ENCODE measurements at regions not wholly inside any gene's neighbourhood (a gene's known extent, or its start where the extent isn't known, plus 50 kb on each side); places are given as distances from the start of the nearest gene placed in this dataset.

DNA sequence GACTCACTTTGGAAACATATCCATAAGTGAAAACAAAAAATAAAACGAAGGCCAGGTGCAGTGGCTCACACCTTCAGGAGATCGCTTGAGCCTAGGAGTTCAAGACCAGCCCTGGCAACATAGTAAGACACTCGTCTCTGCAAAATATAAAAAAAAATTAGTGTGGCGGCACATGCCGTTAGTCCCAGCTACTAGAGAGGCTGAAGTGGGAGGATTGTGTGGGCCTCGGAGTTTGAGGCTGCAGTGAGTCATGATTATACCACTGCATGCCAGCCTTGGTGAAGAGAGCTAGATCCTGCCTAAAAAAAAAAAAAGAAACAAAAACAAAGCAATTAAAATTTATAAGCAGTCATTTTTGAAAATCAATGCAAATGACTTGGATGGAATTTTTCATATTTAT is 54.7 kb upstream of the NANOGP8 start:
- Histone ChIP-seq H3K36me3 (ENCODE audit: control insufficient read depth in 2 of 2, insufficient read depth in 2 of 2, low read length in 2 of 2) (no peaks in the 10 kb centered on the region), H3K27ac (ENCODE audit: low read length) (no peak overlapping the region), H3K9me3 (ENCODE audit: control insufficient read depth in 2 of 2, low read length in 2 of 2) (no peaks in the 10 kb centered on the region), H3K4me3 (ENCODE audit: low read length in 2 of 2) (no peak overlapping the region), H3K27me3 (ENCODE audit: control insufficient read depth in 1 of 2, insufficient read depth in 2 of 2, low read length in 2 of 2) (no peaks in the 10 kb centered on the region), H3K9ac (ENCODE audit: low read length in 2 of 2) (no peak overlapping the region), H3K4me1 (ENCODE audit: control insufficient read depth, insufficient read depth, low read length) (no peaks in the 10 kb centered on the region)

DNA sequence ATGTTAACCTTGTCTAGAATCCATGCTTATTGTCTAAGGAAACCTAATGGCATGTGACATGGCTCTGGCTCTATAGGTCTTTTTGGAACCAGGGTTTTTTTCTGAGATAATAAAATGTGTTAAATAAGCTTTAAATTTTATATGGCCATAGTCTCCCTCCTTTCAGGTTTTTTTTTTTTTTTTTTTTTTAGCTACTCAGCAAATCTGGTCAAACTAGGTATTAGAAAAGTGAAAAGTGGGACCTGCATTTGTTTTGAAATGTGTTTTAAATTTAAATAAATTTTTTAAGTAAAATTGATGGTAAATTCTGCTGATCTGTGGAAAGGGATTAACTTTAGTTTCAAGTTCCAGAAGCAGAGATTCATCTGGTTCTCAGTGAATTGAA is 52.1 kb upstream of the NANOGP8 start:
- Histone ChIP-seq H3K4me1 (ENCODE audit: control insufficient read depth, insufficient read depth, low read length) (no peaks in the 10 kb centered on the region), H3K36me3 (ENCODE audit: control insufficient read depth in 2 of 2, insufficient read depth in 2 of 2, low read length in 2 of 2) (no peaks in the 10 kb centered on the region), H3K9ac (ENCODE audit: low read length in 2 of 2) (no peak overlapping the region), H3K27ac (ENCODE audit: low read length) (no peak overlapping the region), H3K27me3 (ENCODE audit: control insufficient read depth in 1 of 2, insufficient read depth in 2 of 2, low read length in 2 of 2) (no peaks in the 10 kb centered on the region), H3K9me3 (ENCODE audit: control insufficient read depth in 2 of 2, low read length in 2 of 2) (no peaks in the 10 kb centered on the region), H3K4me3 (ENCODE audit: low read length in 2 of 2) (no peak overlapping the region)

- no peaks in the 10 kb centered on the region for H3K9me3 ChIP-seq (ENCODE audit: control insufficient read depth in 2 of 2, low read length in 2 of 2)
- H3K4me3 ChIP-seq (ENCODE audit: low read length in 2 of 2): no peak overlapping the region
- H3K4me1 ChIP-seq (ENCODE audit: control insufficient read depth, insufficient read depth, low read length): no peaks in the 10 kb centered on the region
- no peaks in the 10 kb centered on the region for H3K27me3 ChIP-seq (ENCODE audit: control insufficient read depth in 1 of 2, insufficient read depth in 2 of 2, low read length in 2 of 2)
- H3K36me3 ChIP-seq (ENCODE audit: control insufficient read depth in 2 of 2, insufficient read depth in 2 of 2, low read length in 2 of 2): no peaks in the 10 kb centered on the region
- no peak overlapping the region for H3K9ac ChIP-seq (ENCODE audit: low read length in 2 of 2)
- H3K27ac ChIP-seq (ENCODE audit: low read length): no peak overlapping the region
These were observed 51.5 kb upstream of the NANOGP8 start for GRCh38 chr15:35136321-35137189.
